Neural cell (in vitro differentiated cells): ENCODE measurements at regions not wholly inside any gene's neighbourhood (a gene's known extent, or its start where the extent isn't known, plus 50 kb on each side); places are given as distances from the start of the nearest gene placed in this dataset.

Experiments used
- H2AFZ ChIP-seq: fragments of 200-600, 300-800 bp; sonication (generic), shearing (Covaris generic); 2 replicates; pipeline ENCODE4 v1.6.0; 2014; ENCODE audit warnings: low read depth, mild to moderate bottlenecking, antibody characterized with exemption, low read length, moderate library complexity
- H3F3A ChIP-seq: fragments of 200-600 bp; shearing (Covaris generic); 2 replicates; pipeline ENCODE4 v1.6.1; 2016; ENCODE audit warnings: mild to moderate bottlenecking, moderate library complexity, mixed read lengths, antibody characterized with exemption, low read length; ENCODE audit not compliant: insufficient read depth, poor library complexity, severe bottlenecking
- H3K27ac ChIP-seq: fragments of 200-600, 300-800 bp; sonication (generic), shearing (Covaris generic); 2 replicates; pipeline ENCODE4 v1.5.1; 2014; ENCODE audit warnings: mild to moderate bottlenecking, low read length, moderate library complexity
- H3K27me3 ChIP-seq: fragments of 300-800, 200-600 bp; sonication (generic), shearing (Covaris generic); 2 replicates; pipeline ENCODE4 v1.6.0; 2014; ENCODE audit warnings: mild to moderate bottlenecking, low read depth, low read length, moderate library complexity; ENCODE audit not compliant: insufficient read depth
- H3K36me3 ChIP-seq: fragments of 300-800, 200-600 bp; sonication (generic), shearing (Covaris generic); 2 replicates; pipeline ENCODE4 v1.5.1; 2014; ENCODE audit warnings: mild to moderate bottlenecking, antibody characterized with exemption, low read length, moderate library complexity; ENCODE audit not compliant: insufficient read depth
- H3K4me2 ChIP-seq: fragments of 300-800, 200-600 bp; sonication (generic), shearing (Covaris generic); 2 replicates; pipeline ENCODE4 v1.6.0; 2014; ENCODE audit warnings: mild to moderate bottlenecking, low read length
- H3K4me3 ChIP-seq: fragments of 300-800, 200-600 bp; sonication (generic), shearing (Covaris generic); 2 replicates; pipeline ENCODE4 v1.5.1; 2014; ENCODE audit warnings: mild to moderate bottlenecking, low read length, moderate library complexity
- H3K79me2 ChIP-seq: fragments of 200-600 bp; shearing (Covaris generic); replicated peaks from 2 replicates; pipeline ENCODE4 v1.6.0; 2014; ENCODE audit warnings: mild to moderate bottlenecking, low read length, moderate library complexity; ENCODE audit not compliant: insufficient read depth
- H3K9ac ChIP-seq: fragments of 300-800, 200-600 bp; sonication (generic), shearing (Covaris generic); 2 replicates; pipeline ENCODE4 v1.6.1; 2016; ENCODE audit warnings: mild to moderate bottlenecking, low read length, mixed read lengths
- H3K9me2 ChIP-seq: fragments of 200-600 bp; shearing (Covaris generic); 2 replicates; pipeline ENCODE4 v1.6.1; 2016; ENCODE audit warnings: mild to moderate bottlenecking, low read length, mixed read lengths; ENCODE audit not compliant: insufficient read depth
- H3K9me3 ChIP-seq: fragments of 200-600, 300-800 bp; sonication (generic), shearing (Covaris generic); 2 replicates; pipeline ENCODE4 v1.6.1; 2016; ENCODE audit warnings: mild to moderate bottlenecking, mixed run types, low read length, moderate library complexity, mixed read lengths
- H4K20me1 ChIP-seq: fragments of 200-600 bp; shearing (Covaris generic); 2 replicates; pipeline ENCODE4 v1.6.1; 2016; ENCODE audit warnings: mild to moderate bottlenecking, mixed run types; ENCODE audit not compliant: insufficient read depth
- EP300 ChIP-seq: fragments of 450-650 bp; conservative IDR thresholded peaks from 2 replicates; pipeline ENCODE4 v1.6.1; 2014; ENCODE audit warnings: antibody characterized with exemption, mild to moderate bottlenecking, moderate library complexity; ENCODE audit not compliant: poor library complexity, severe bottlenecking
- EZH2 ChIP-seq: fragments of 200-600, 300-800 bp; shearing (Covaris generic), sonication (generic); IDR thresholded peaks from 2 replicates; pipeline ENCODE4 v1.6.1; 2014; ENCODE audit warnings: antibody characterized with exemption, low read length, borderline replicate concordance, mild to moderate bottlenecking; ENCODE audit not compliant: insufficient read depth, poor library complexity, severe bottlenecking
- MXI1 ChIP-seq: fragments of 450-650 bp; conservative IDR thresholded peaks from 2 replicates; pipeline ENCODE4 v1.6.1; 2014; ENCODE audit warnings: antibody characterized with exemption, mild to moderate bottlenecking; ENCODE audit not compliant: poor library complexity, severe bottlenecking
- POLR2AphosphoS5 ChIP-seq: IDR thresholded peaks from 2 replicates; pipeline ENCODE4 v1.6.1; 2012
- RAD21 ChIP-seq: fragments of 450-650 bp; conservative IDR thresholded peaks from 2 replicates; pipeline ENCODE4 v1.6.1; 2014; ENCODE audit warnings: antibody characterized with exemption, mild to moderate bottlenecking, moderate library complexity
- SMC3 ChIP-seq: fragments of 450-650 bp; conservative IDR thresholded peaks from 2 replicates; pipeline ENCODE4 v1.6.1; 2014; ENCODE audit warnings: antibody characterized with exemption, mild to moderate bottlenecking, moderate library complexity; ENCODE audit not compliant: poor library complexity
- TAF1 ChIP-seq: IDR thresholded peaks from 2 replicates; pipeline ENCODE4 v1.6.1; 2012; ENCODE audit warnings: low read depth
- TF ChIP-seq, protein P1 (sequence below): fragments of 450-650 bp; IDR thresholded peaks from 2 replicates; pipeline ENCODE4 v1.5.1; 2014; ENCODE audit warnings: antibody characterized with exemption, mild to moderate bottlenecking, moderate library complexity; ENCODE audit not compliant: poor library complexity, severe bottlenecking
- TF ChIP-seq, protein P2 (sequence below): IDR thresholded peaks from 2 replicates; pipeline ENCODE4 v1.6.1; 2012; ENCODE audit warnings: borderline replicate concordance

DNA sequence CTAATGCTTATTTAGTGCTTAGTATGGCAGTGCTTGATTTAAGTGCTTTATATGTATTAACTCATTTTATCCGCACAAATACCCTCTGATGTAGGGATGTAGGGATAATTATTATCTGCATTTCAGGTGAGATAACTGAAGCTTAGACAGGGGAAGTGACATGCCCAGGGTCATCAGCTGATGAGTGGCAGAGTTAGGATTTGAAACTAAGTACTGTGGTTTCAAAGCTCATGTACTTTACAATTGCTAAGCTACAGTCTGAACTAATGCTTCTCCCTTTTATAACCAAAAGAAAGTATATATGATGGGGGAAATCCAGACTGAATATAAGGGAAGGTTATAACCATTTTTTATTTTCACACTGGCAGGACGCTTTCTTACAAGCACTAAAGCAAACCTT lies 229.6 kb upstream of the NAV3 start:
- Histone ChIP-seq H3F3A (peaks cover 6% of the 10 kb centered on the region), H3K79me2 (no peaks in the 10 kb centered on the region), H3K4me3 (no peak overlapping the region), H4K20me1 (no peaks in the 10 kb centered on the region), H3K9me3 (no peaks in the 10 kb centered on the region), H3K9me2 (no peaks in the 10 kb centered on the region), H3K36me3 (no peaks in the 10 kb centered on the region), H3K27ac (no peak overlapping the region), H3K27me3 (no peaks in the 10 kb centered on the region), H2AFZ (no peak overlapping the region), H3K4me2 (no peak overlapping the region), H3K9ac (no peak overlapping the region)
- no peak for TF ChIP-seq EZH2
- TF ChIP-seq SMC3 = no peak
- TF ChIP-seq POLR2AphosphoS5 = no peak
- TF ChIP-seq, protein P1, sequence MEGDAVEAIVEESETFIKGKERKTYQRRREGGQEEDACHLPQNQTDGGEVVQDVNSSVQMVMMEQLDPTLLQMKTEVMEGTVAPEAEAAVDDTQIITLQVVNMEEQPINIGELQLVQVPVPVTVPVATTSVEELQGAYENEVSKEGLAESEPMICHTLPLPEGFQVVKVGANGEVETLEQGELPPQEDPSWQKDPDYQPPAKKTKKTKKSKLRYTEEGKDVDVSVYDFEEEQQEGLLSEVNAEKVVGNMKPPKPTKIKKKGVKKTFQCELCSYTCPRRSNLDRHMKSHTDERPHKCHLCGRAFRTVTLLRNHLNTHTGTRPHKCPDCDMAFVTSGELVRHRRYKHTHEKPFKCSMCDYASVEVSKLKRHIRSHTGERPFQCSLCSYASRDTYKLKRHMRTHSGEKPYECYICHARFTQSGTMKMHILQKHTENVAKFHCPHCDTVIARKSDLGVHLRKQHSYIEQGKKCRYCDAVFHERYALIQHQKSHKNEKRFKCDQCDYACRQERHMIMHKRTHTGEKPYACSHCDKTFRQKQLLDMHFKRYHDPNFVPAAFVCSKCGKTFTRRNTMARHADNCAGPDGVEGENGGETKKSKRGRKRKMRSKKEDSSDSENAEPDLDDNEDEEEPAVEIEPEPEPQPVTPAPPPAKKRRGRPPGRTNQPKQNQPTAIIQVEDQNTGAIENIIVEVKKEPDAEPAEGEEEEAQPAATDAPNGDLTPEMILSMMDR = no peak
- no peak for TF ChIP-seq RAD21
- no peak for TF ChIP-seq TAF1
- no peak for TF ChIP-seq EP300
- TF ChIP-seq, protein P2, sequence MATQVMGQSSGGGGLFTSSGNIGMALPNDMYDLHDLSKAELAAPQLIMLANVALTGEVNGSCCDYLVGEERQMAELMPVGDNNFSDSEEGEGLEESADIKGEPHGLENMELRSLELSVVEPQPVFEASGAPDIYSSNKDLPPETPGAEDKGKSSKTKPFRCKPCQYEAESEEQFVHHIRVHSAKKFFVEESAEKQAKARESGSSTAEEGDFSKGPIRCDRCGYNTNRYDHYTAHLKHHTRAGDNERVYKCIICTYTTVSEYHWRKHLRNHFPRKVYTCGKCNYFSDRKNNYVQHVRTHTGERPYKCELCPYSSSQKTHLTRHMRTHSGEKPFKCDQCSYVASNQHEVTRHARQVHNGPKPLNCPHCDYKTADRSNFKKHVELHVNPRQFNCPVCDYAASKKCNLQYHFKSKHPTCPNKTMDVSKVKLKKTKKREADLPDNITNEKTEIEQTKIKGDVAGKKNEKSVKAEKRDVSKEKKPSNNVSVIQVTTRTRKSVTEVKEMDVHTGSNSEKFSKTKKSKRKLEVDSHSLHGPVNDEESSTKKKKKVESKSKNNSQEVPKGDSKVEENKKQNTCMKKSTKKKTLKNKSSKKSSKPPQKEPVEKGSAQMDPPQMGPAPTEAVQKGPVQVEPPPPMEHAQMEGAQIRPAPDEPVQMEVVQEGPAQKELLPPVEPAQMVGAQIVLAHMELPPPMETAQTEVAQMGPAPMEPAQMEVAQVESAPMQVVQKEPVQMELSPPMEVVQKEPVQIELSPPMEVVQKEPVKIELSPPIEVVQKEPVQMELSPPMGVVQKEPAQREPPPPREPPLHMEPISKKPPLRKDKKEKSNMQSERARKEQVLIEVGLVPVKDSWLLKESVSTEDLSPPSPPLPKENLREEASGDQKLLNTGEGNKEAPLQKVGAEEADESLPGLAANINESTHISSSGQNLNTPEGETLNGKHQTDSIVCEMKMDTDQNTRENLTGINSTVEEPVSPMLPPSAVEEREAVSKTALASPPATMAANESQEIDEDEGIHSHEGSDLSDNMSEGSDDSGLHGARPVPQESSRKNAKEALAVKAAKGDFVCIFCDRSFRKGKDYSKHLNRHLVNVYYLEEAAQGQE = no peak
- TF ChIP-seq MXI1 = no peak

DNA sequence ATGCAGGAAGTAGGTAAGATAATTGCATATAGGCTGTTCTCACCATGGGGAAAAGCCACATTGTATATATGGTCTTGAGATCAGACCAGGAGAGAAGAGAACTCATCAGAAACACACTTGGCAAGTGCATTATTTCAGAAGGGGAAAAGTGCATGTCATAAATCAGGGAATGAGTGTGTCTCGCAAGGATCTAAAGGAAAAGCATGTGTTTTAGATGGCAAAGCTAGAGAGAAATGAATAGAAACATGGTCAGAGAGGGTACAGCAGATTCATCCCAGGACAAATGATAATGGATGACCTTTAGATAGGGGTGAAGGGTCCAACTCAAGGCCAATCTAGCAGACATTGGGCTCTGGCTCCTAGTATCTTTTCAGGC lies 230.2 kb upstream of the NAV3 start:
- Histone ChIP-seq H3K9ac (no peak overlapping the region), H3K27ac (peak overlapping the region; percentile 50), H3K79me2 (no peaks in the 10 kb centered on the region), H3K9me3 (no peaks in the 10 kb centered on the region), H3K36me3 (no peaks in the 10 kb centered on the region), H4K20me1 (no peaks in the 10 kb centered on the region), H3K4me3 (no peak overlapping the region), H3K27me3 (no peaks in the 10 kb centered on the region), H3K4me2 (no peak overlapping the region), H2AFZ (no peak overlapping the region), H3K9me2 (no peaks in the 10 kb centered on the region), H3F3A (peaks cover 6% of the 10 kb centered on the region)
- no peak for TF ChIP-seq RAD21
- TF ChIP-seq, protein P2 = no peak
- TF ChIP-seq POLR2AphosphoS5 = no peak
- TF ChIP-seq EZH2 = no peak
- no peak for TF ChIP-seq EP300
- TF ChIP-seq, protein P1 = no peak
- TF ChIP-seq SMC3 = no peak
- no peak for TF ChIP-seq MXI1
- no peak for TF ChIP-seq TAF1
